Breast epithelium (tissue), 3 donors: ENCODE measurements at regions not wholly inside any gene's neighbourhood (a gene's known extent, or its start where the extent isn't known, plus 50 kb on each side); places are given as distances from the start of the nearest gene placed in this dataset.
"Not testable (repeated sequence)": the region's sequence is repeated elsewhere in the genome, so short reads cannot be mapped to it uniquely, and the experiment has no call there.

Experiments
- POLR2AphosphoS5 ChIP-seq, 3 donors: sonication (generic); formaldehyde crosslinking; IDR thresholded peaks; one replicate each; pipeline ENCODE4 v1.6.1; 2017; ENCODE audit warnings: antibody characterized with exemption in 3 of 3
- TF ChIP-seq, protein P1 (sequence below), 3 donors: fragments of 450-650 bp; IDR thresholded peaks; one replicate each; pipeline ENCODE4 v1.5.1; 2016 to 2017; ENCODE audit warnings: antibody characterized with exemption in 3 of 3, mild to moderate bottlenecking in 3 of 3, moderate library complexity in 3 of 3

DNA sequence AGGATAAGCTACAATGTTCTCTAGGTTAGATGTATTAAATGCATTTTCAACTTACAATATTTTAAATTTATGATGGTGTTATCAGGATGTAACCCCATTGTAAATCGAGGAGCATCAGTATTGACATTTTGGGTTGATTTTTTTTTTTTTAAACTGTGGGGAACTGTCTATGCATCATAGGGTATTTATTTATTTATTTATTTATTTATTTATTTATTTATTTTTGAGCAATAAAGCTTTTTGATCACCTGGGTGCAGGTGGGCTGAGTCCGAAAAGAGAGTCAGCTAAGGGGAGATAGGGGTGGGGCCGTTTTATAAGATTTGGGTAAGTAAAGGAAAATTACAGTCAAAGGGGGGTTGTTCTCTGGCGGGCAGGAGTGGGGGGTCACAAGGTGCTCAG is 367.5 kb downstream of the OXSM start:
- not testable (repeated sequence) for TF ChIP-seq POLR2AphosphoS5 (IDR thresholded peaks at IDR 0.05)
- TF ChIP-seq, protein P1, sequence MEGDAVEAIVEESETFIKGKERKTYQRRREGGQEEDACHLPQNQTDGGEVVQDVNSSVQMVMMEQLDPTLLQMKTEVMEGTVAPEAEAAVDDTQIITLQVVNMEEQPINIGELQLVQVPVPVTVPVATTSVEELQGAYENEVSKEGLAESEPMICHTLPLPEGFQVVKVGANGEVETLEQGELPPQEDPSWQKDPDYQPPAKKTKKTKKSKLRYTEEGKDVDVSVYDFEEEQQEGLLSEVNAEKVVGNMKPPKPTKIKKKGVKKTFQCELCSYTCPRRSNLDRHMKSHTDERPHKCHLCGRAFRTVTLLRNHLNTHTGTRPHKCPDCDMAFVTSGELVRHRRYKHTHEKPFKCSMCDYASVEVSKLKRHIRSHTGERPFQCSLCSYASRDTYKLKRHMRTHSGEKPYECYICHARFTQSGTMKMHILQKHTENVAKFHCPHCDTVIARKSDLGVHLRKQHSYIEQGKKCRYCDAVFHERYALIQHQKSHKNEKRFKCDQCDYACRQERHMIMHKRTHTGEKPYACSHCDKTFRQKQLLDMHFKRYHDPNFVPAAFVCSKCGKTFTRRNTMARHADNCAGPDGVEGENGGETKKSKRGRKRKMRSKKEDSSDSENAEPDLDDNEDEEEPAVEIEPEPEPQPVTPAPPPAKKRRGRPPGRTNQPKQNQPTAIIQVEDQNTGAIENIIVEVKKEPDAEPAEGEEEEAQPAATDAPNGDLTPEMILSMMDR (IDR thresholded peaks at IDR 0.05): not testable (repeated sequence)
